ENCODE measurements at regions not wholly inside any gene's neighbourhood (a gene's known extent, or its start where the extent isn't known, plus 50 kb on each side); places are given as distances from the start of the nearest gene placed in this dataset.

DNA sequence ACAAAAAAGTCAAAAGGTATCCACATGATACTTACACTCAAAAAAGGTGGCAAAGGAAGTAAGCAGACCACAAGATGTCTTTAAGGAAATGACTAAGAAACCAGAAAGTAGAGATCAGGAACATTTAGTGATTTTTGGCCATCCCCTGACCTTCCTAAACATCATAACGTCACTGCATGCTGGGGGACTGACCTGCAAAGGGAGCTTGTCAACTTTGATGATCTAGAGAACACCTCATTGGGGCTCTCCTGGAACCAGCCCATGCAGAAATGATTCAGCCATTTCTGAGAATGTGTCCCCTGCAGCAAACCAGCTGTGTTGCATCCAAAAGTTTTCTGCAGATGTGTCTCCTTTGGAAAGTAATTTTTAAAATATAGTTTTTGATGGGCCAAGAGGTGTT lies 152.2 kb upstream of the RASSF8 start:
- TF ChIP-seq, protein P1, sequence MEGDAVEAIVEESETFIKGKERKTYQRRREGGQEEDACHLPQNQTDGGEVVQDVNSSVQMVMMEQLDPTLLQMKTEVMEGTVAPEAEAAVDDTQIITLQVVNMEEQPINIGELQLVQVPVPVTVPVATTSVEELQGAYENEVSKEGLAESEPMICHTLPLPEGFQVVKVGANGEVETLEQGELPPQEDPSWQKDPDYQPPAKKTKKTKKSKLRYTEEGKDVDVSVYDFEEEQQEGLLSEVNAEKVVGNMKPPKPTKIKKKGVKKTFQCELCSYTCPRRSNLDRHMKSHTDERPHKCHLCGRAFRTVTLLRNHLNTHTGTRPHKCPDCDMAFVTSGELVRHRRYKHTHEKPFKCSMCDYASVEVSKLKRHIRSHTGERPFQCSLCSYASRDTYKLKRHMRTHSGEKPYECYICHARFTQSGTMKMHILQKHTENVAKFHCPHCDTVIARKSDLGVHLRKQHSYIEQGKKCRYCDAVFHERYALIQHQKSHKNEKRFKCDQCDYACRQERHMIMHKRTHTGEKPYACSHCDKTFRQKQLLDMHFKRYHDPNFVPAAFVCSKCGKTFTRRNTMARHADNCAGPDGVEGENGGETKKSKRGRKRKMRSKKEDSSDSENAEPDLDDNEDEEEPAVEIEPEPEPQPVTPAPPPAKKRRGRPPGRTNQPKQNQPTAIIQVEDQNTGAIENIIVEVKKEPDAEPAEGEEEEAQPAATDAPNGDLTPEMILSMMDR (IDR thresholded peaks at IDR 0.05) = no peak
- Histone ChIP-seq H3K9me3 (peaks cover 0 to 8% (median 0%) of the 10 kb centered on the region in 12 donors), H3K36me3 (no peaks in the 10 kb centered on the region), H3K27me3 (no peaks in the 10 kb centered on the region), H3K4me1 (peaks cover 0 to 4% (median 0%) of the 10 kb centered on the region in 12 donors), H3K4me3 (no peak overlapping the region), H3K27ac (no peak overlapping the region)
- DNase-seq (no peak), ATAC-seq (no peak)
- intact Hi-C loops (cut with DNase I) = no loop called here
- WGBS, 4 donors = 27 to 54% (median 42%) methylated on average over 1 of the region's 1 CpG

DNA sequence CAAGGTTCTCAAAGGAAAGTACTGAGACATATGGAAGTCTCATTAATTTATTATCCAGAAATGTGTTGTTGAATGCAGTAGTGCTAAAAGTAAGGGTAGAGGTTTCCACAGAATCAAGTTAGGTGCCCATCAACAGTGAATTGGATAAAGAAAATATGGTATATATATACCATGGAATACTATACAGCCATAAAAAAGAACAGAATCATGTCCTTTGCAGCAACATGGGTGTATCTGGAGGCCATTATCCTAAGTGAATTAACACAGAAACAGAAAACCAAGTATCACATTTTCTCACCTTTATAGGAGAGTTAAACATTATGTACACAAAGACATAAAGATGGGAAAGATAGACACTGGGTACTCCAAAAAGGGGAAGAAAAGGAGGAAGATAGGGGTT lies 149.9 kb upstream of the RASSF8 start:
- intact Hi-C loops (cut with DNase I) = no loop called here
- ATAC-seq = no peak
- Histone ChIP-seq H3K4me3 (no peak overlapping the region), H3K27ac (no peak overlapping the region), H3K4me1 (no peaks in the 10 kb centered on the region), H3K36me3 (no peaks in the 10 kb centered on the region), H3K27me3 (no peaks in the 10 kb centered on the region), H3K9me3 (peaks cover 0 to 8% (median 0%) of the 10 kb centered on the region in 12 donors)
- TF ChIP-seq, protein P1 (IDR thresholded peaks at IDR 0.05) = no peak
- no peak for TF ChIP-seq POLR2A (IDR thresholded peaks at IDR 0.05)
- DNase-seq = no peak

DNA sequence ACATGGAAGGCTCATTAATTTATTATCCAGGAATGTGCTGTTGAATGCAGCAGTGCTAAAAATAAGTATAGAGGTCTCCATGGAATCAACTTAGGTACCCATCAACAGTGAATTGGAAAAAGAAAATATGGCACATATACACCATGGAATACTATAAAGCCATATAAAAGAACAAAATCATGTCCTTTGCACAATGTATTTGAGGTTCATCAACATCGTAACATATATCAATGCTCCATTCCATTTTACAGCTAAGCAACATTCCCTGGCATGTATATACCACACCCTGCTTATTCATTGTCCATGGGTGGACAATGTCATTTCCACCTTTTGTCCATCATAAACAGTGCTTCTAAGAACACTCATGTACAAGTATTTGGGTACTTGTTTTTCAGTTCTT lies 147.8 kb upstream of the RASSF8 start:
- intact Hi-C loops (cut with DNase I) = no loop called here
- H3K27ac ChIP-seq = no peak overlapping the region
- no peak overlapping the region for H3K4me3 ChIP-seq
- H3K9me3 ChIP-seq = peaks cover 0 to 8% (median 0%) of the 10 kb centered on the region in 12 donors
- H3K27me3 ChIP-seq = no peaks in the 10 kb centered on the region
- H3K4me1 ChIP-seq = no peaks in the 10 kb centered on the region
- WGBS, 4 donors = 87 to 94% (median 89%) methylated on average over 1 of the region's 1 CpG
- no peak for TF ChIP-seq POLR2A (IDR thresholded peaks at IDR 0.05)
- TF ChIP-seq, protein P1 (IDR thresholded peaks at IDR 0.05) = no peak
- no peak for DNase-seq
- ATAC-seq = no peak
- no peaks in the 10 kb centered on the region for H3K36me3 ChIP-seq

DNA sequence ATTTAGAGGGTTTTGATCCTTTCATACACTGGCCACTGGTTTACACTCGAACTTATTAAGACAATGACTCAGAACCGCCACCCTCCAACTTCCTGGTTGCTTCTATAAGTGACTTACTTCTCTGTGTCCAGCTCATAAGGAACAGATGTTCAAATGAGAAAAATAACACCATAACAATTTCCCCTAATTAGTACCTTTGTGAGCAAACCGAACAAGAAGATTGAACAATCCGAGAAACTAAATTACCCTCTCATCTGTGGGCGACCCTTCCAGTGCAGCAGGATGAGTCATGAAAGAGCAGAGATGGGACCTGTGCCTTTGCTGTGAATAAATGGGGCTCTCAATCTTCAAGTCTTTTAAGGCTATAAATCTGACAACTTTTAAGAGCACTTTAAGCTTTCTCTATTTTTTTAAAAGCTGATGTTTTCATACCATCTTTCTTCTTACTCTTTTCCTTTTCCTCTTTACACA lies 146.8 kb upstream of the RASSF8 start:
- intact Hi-C loops (cut with DNase I) = no loop called here
- TF ChIP-seq, protein P1 (IDR thresholded peaks at IDR 0.05) = no peak
- no peak for TF ChIP-seq POLR2A (IDR thresholded peaks at IDR 0.05)
- DNase-seq (no peak), ATAC-seq (no peak)
- Histone ChIP-seq H3K27ac (no peak overlapping the region), H3K36me3 (no peaks in the 10 kb centered on the region), H3K9me3 (peaks cover 0 to 8% (median 0%) of the 10 kb centered on the region in 12 donors), H3K27me3 (no peaks in the 10 kb centered on the region), H3K4me3 (no peak overlapping the region), H3K4me1 (no peaks in the 10 kb centered on the region)
- WGBS, 4 donors = 70 to 78% (median 76%) methylated on average over 5 of the region's 5 CpGs

Data from heart left ventricle (tissue), 16 donors.